H9 (cell line): ENCODE measurements at regions not wholly inside any gene's neighbourhood (a gene's known extent, or its start where the extent isn't known, plus 50 kb on each side); places are given as distances from the start of the nearest gene placed in this dataset.

Experiments
- DNase-seq: peaks from one replicate; pipeline ENCODE4 v3.0.0-alpha.2; 2017
- H2AFZ ChIP-seq: one replicate; pipeline ENCODE4 v1.6.1; 2013; ENCODE audit warnings: mild to moderate bottlenecking, low read length, control low read depth, moderate library complexity
- H2AK5ac ChIP-seq: 2 replicates; pipeline ENCODE4 v1.6.1; 2013; ENCODE audit warnings: low read length, control low read depth, mixed read lengths; ENCODE audit not compliant: insufficient read length
- H2BK120ac ChIP-seq: one replicate; pipeline ENCODE4 v1.6.1; 2013; ENCODE audit warnings: low read depth, mild to moderate bottlenecking, low read length, control low read depth, inconsistent platforms; ENCODE audit not compliant: poor library complexity, severe bottlenecking
- H2BK12ac ChIP-seq: 2 replicates; pipeline ENCODE4 v1.6.1; 2013; ENCODE audit warnings: low read length, control low read depth, mixed read lengths, low read depth; ENCODE audit not compliant: insufficient read length
- H2BK15ac ChIP-seq: 2 replicates; pipeline ENCODE4 v1.6.1; 2013; ENCODE audit warnings: low read depth, low read length, control low read depth
- H2BK20ac ChIP-seq: one replicate; pipeline ENCODE4 v1.6.1; 2013; ENCODE audit warnings: low read depth, mild to moderate bottlenecking, low read length, control low read depth, inconsistent platforms; ENCODE audit not compliant: poor library complexity, severe bottlenecking
- H2BK5ac ChIP-seq: 2 replicates; pipeline ENCODE4 v1.6.1; 2013; ENCODE audit warnings: low read length, control low read depth, mixed read lengths; ENCODE audit not compliant: insufficient read length
- H3K14ac ChIP-seq: 2 replicates; pipeline ENCODE4 v1.6.1; 2013; ENCODE audit warnings: low read length, control low read depth; ENCODE audit not compliant: insufficient read depth
- H3K18ac ChIP-seq: 2 replicates; pipeline ENCODE4 v1.6.1; 2013; ENCODE audit warnings: low read depth, mild to moderate bottlenecking, mixed read lengths, low read length, control low read depth; ENCODE audit not compliant: insufficient read length
- H3K23ac ChIP-seq: 2 replicates; pipeline ENCODE4 v1.6.1; 2013; ENCODE audit warnings: low read length, control low read depth, mixed read lengths, low read depth; ENCODE audit not compliant: insufficient read length
- H3K23me2 ChIP-seq: 2 replicates; pipeline ENCODE4 v1.6.1; 2013; ENCODE audit warnings: low read depth, mild to moderate bottlenecking, mixed read lengths, low read length, control low read depth; ENCODE audit not compliant: insufficient read length, poor library complexity, severe bottlenecking
- H3K27ac ChIP-seq: 2 replicates; pipeline ENCODE4 v1.5.1; 2013; ENCODE audit warnings: low read length, control low read depth, mixed read lengths, low read depth; ENCODE audit not compliant: insufficient read length
- H3K27me3 ChIP-seq: 2 replicates; pipeline ENCODE4 v1.6.1; 2013; ENCODE audit warnings: low read length, control low read depth, inconsistent platforms; ENCODE audit not compliant: insufficient read depth
- H3K4ac ChIP-seq: 2 replicates; pipeline ENCODE4 v1.6.1; 2013; ENCODE audit warnings: low read depth, mild to moderate bottlenecking, control low read depth, inconsistent platforms, low read length, moderate library complexity
- H3K4me1 ChIP-seq: 2 replicates; pipeline ENCODE4 v1.6.1; 2013; ENCODE audit warnings: low read length, control low read depth, inconsistent platforms; ENCODE audit not compliant: insufficient read depth
- H3K4me2 ChIP-seq: 2 replicates; pipeline ENCODE4 v1.6.1; 2013; ENCODE audit warnings: low read length, control low read depth, mixed read lengths; ENCODE audit not compliant: insufficient read length, insufficient read depth
- H3K56ac ChIP-seq: 2 replicates; pipeline ENCODE4 v1.6.1; 2013; ENCODE audit warnings: low read depth, mild to moderate bottlenecking, mixed read lengths, low read length, control low read depth; ENCODE audit not compliant: insufficient read length
- H3K79me1 ChIP-seq: 2 replicates; pipeline ENCODE4 v1.6.1; 2013; ENCODE audit warnings: low read depth, mild to moderate bottlenecking, moderate library complexity, low read length, control low read depth, inconsistent platforms; ENCODE audit not compliant: insufficient read depth, poor library complexity, severe bottlenecking
- H3K79me2 ChIP-seq: 2 replicates; pipeline ENCODE4 v1.6.1; 2013; ENCODE audit warnings: low read length, control low read depth, inconsistent platforms; ENCODE audit not compliant: insufficient read depth
- H3K9ac ChIP-seq: 2 replicates; pipeline ENCODE4 v1.6.1; 2013; ENCODE audit warnings: low read length, control low read depth, mixed read lengths; ENCODE audit not compliant: insufficient read length; ENCODE audit errors: extremely low read depth
- H3K9me3 ChIP-seq: one replicate; pipeline ENCODE4 v1.6.1; 2013; ENCODE audit warnings: low read depth, low read length, inconsistent platforms; ENCODE audit not compliant: control insufficient read depth
- H3T11ph ChIP-seq: one replicate; pipeline ENCODE4 v1.6.1; 2013; ENCODE audit warnings: mild to moderate bottlenecking, low read length, control low read depth, inconsistent platforms
- H4K20me1 ChIP-seq: one replicate; pipeline ENCODE4 v1.6.1; 2013; ENCODE audit not compliant: control insufficient read depth, insufficient read length, insufficient read depth
- H4K5ac ChIP-seq: 2 replicates; pipeline ENCODE4 v1.6.1; 2013; ENCODE audit warnings: low read depth, mild to moderate bottlenecking, mixed read lengths, low read length, control low read depth; ENCODE audit not compliant: insufficient read length
- H4K8ac ChIP-seq: replicated peaks from 2 replicates; pipeline ENCODE4 v1.6.1; 2013; ENCODE audit warnings: low read length, control low read depth, mixed read lengths, low read depth; ENCODE audit not compliant: insufficient read length
- H4K91ac ChIP-seq: 2 replicates; pipeline ENCODE4 v1.6.1; 2013; ENCODE audit warnings: low read depth, mild to moderate bottlenecking, moderate library complexity, mixed read lengths, low read length, control low read depth; ENCODE audit not compliant: insufficient read length
- H3K27ac Mint-ChIP-seq, 3 experiments: 2 replicates in 2 of 3; 3 replicates in 1 of 3; pipeline ENCODE4 v1.8.0; 2020 to 2021; ENCODE audit warnings: mixed read lengths in 3 of 3, mild to moderate bottlenecking in 1 of 3, moderate library complexity in 1 of 3
- H3K27me3 Mint-ChIP-seq: 2 replicates; pipeline ENCODE4 v1.8.0; 2021; ENCODE audit warnings: low read depth, mild to moderate bottlenecking, moderate library complexity, mixed read lengths
- H3K36me3 Mint-ChIP-seq, 3 experiments: 2 replicates in 2 of 3; 3 replicates in 1 of 3; pipeline ENCODE4 v1.8.0; 2020 to 2021; ENCODE audit warnings: low read depth in 3 of 3, mixed read lengths in 3 of 3; ENCODE audit not compliant: insufficient read depth in 1 of 3
- H3K4me1 Mint-ChIP-seq, 2 experiments: 2 replicates each; pipeline ENCODE4 v1.8.0; 2020; ENCODE audit warnings: mixed read lengths in 2 of 2
- H3K4me3 Mint-ChIP-seq, 2 experiments: 2 replicates in 1 of 2; 3 replicates in 1 of 2; pipeline ENCODE4 v1.8.0; 2020 to 2021; ENCODE audit warnings: mild to moderate bottlenecking in 2 of 2, mixed read lengths in 2 of 2, moderate library complexity in 1 of 2
- H3K9me3 Mint-ChIP-seq, 2 experiments: 2 replicates in 1 of 2; 3 replicates in 1 of 2; pipeline ENCODE4 v1.8.0; 2020; ENCODE audit warnings: mild to moderate bottlenecking in 2 of 2, mixed read lengths in 2 of 2, moderate library complexity in 1 of 2
- WGBS: extraction: QIAGEN DNeasy Blood & Tissue Kit; methylation state at CpG from one replicate; pipeline ENCODE4 v1.1.7; 2013; ENCODE audit warnings: missing lambda C conversion rate, low lambda C conversion rate, mixed read lengths; ENCODE audit not compliant: insufficient read length; ENCODE audit errors: extremely low coverage; 5-methylcytosine and 5-hydroxymethylcytosine counted together
- TF ChIP-seq, protein P1 (sequence below): fragments of 200-600 bp; sonication (generic); conservative IDR thresholded peaks from 3 replicates; pipeline ENCODE4 v1.8.0; 2021; ENCODE audit warnings: antibody characterized with exemption, mild to moderate bottlenecking

DNA sequence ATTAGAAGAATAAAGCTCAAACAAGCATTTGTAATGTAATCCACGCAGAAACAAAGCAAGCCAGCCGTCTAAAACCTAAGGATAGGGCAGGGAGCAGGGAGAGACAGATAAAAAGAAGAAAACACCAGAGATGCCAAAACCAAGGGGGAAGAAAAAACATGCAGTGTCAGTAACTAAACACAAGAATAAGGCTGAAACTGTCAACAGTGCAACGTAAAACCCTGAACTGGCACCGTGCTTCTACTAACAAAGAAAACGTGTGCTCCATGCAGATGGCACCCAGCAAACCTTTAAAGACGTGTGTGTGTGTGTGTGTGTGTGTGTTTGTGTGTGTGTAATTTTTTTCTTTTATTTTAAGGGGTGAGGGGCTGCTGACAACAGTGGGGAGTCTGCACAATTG is 88.4 kb upstream of the TAB2 start:
- Mint-ChIP-seq H3K9me3 (no peaks in the 10 kb centered on the region), H3K27me3 (no peaks in the 10 kb centered on the region), H3K4me3 (no peak overlapping the region), H3K4me1 (peaks cover 35 to 36% of the 10 kb centered on the region in 2 experiments), H3K27ac (no peak overlapping the region), H3K36me3 (no peaks in the 10 kb centered on the region; a peak in 1 of 7 replicates)
- TF ChIP-seq, protein P1, sequence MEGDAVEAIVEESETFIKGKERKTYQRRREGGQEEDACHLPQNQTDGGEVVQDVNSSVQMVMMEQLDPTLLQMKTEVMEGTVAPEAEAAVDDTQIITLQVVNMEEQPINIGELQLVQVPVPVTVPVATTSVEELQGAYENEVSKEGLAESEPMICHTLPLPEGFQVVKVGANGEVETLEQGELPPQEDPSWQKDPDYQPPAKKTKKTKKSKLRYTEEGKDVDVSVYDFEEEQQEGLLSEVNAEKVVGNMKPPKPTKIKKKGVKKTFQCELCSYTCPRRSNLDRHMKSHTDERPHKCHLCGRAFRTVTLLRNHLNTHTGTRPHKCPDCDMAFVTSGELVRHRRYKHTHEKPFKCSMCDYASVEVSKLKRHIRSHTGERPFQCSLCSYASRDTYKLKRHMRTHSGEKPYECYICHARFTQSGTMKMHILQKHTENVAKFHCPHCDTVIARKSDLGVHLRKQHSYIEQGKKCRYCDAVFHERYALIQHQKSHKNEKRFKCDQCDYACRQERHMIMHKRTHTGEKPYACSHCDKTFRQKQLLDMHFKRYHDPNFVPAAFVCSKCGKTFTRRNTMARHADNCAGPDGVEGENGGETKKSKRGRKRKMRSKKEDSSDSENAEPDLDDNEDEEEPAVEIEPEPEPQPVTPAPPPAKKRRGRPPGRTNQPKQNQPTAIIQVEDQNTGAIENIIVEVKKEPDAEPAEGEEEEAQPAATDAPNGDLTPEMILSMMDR: no peak
- Histone ChIP-seq H3K27me3 (no peaks in the 10 kb centered on the region), H4K8ac (no peak overlapping the region), H4K20me1 (no peaks in the 10 kb centered on the region), H2BK12ac (no peak overlapping the region), H2AK5ac (no peak overlapping the region), H2BK5ac (no peak overlapping the region), H3K79me2 (no peaks in the 10 kb centered on the region; the same call in 1 of the 2 replicates), H2BK15ac (no peak overlapping the region), H3K14ac (no peak overlapping the region), H3K18ac (no peak overlapping the region), H3K56ac (no peak overlapping the region), H3K23me2 (no peaks in the 10 kb centered on the region), H4K91ac (no peak overlapping the region), H2BK120ac (no peak overlapping the region), H3K23ac (no peak overlapping the region), H2BK20ac (no peak overlapping the region), H3K4me2 (no peak overlapping the region), H2AFZ (no peak overlapping the region), H4K5ac (no peak overlapping the region), H3K4me1 (no peaks in the 10 kb centered on the region), H3K4ac (no peak overlapping the region), H3K27ac (no peak overlapping the region), H3K9me3 (no peaks in the 10 kb centered on the region), H3K9ac (no peak overlapping the region), H3T11ph (no peak overlapping the region), H3K79me1 (no peaks in the 10 kb centered on the region)
- no CpG with 5 or more reads among the region's 6 CpGs for WGBS
- DNase-seq: no peak
